ENCODE measurements at regions not wholly inside any gene's neighbourhood (a gene's known extent, or its start where the extent isn't known, plus 50 kb on each side); places are given as distances from the start of the nearest gene placed in this dataset.
"Not testable (repeated sequence)": the region's sequence is repeated elsewhere in the genome, so short reads cannot be mapped to it uniquely, and the experiment has no call there.

- DNase-seq: no peak
These were observed 134.4 kb downstream of the SMIM20 start for GRCh38 chr4:26048378-26048882.

GRCh38 chr4:26048950-26049349, 134.9 kb downstream of the SMIM20 start:
- no peak for DNase-seq

- no peak for DNase-seq
These were observed 135.4 kb downstream of the SMIM20 start for GRCh38 chr4:26049447-26049846.

GRCh38 chr4:26050212-26050643, 136.2 kb downstream of the SMIM20 start:
- no peak for DNase-seq

GRCh38 chr4:26050671-26051070, 136.7 kb downstream of the SMIM20 start:
- no peak for DNase-seq

- DNase-seq: no peak
These were observed 137.2 kb downstream of the SMIM20 start for GRCh38 chr4:26051240-26051639.

- DNase-seq: no peak
These were observed 138.9 kb downstream of the SMIM20 start for GRCh38 chr4:26052663-26053541.

GRCh38 chr4:26053761-26054160, 139.7 kb downstream of the SMIM20 start:
- DNase-seq: no peak

- no peak for DNase-seq
These were observed 141.8 kb downstream of the SMIM20 start for GRCh38 chr4:26055855-26056254.

- DNase-seq: no peak
These were observed 142.4 kb downstream of the SMIM20 start for GRCh38 chr4:26056406-26056805.

- DNase-seq: not testable (repeated sequence)
These were observed 143.8 kb downstream of the SMIM20 start for GRCh38 chr4:26057839-26058238.

GRCh38 chr4:26058537-26058936, 144.5 kb downstream of the SMIM20 start:
- peak in 1 of 2 experiments; percentile 15 for DNase-seq

GRCh38 chr4:26059391-26060154, 145.6 kb downstream of the SMIM20 start:
- DNase-seq: no peak

GRCh38 chr4:26060286-26060685, 146.3 kb downstream of the SMIM20 start:
- no peak for DNase-seq

GRCh38 chr4:26061248-26061986, 147.4 kb downstream of the SMIM20 start:
- peak in 1 of 2 experiments; percentile 41 for DNase-seq

GRCh38 chr4:26062215-26062614, 148.2 kb downstream of the SMIM20 start:
- no peak for DNase-seq

GRCh38 chr4:26064009-26064408, 150.0 kb downstream of the SMIM20 start:
- DNase-seq: not testable (repeated sequence)

GRCh38 chr4:26065833-26066232, 151.8 kb downstream of the SMIM20 start:
- DNase-seq: no peak

GRCh38 chr4:26067035-26067434, 153.0 kb downstream of the SMIM20 start:
- DNase-seq: no peak

- DNase-seq: peak in 1 of 2 experiments; percentile 15
These were observed 155.2 kb downstream of the SMIM20 start for GRCh38 chr4:26069218-26069617.

- no peak for DNase-seq
These were observed 157.7 kb downstream of the SMIM20 start for GRCh38 chr4:26071688-26072087.

GRCh38 chr4:26073886-26074560, 160.0 kb downstream of the SMIM20 start:
- DNase-seq: no peak
